COLO668 (cell line): ENCODE measurements at regions not wholly inside any gene's neighbourhood (a gene's known extent, or its start where the extent isn't known, plus 50 kb on each side); places are given as distances from the start of the nearest gene placed in this dataset.

Experiments
- DNase-seq: peaks from one replicate; lab custom pipeline; 2025; ENCODE audit not compliant: unreplicated experiment; lab: John Stamatoyannopoulos, UW

DNA sequence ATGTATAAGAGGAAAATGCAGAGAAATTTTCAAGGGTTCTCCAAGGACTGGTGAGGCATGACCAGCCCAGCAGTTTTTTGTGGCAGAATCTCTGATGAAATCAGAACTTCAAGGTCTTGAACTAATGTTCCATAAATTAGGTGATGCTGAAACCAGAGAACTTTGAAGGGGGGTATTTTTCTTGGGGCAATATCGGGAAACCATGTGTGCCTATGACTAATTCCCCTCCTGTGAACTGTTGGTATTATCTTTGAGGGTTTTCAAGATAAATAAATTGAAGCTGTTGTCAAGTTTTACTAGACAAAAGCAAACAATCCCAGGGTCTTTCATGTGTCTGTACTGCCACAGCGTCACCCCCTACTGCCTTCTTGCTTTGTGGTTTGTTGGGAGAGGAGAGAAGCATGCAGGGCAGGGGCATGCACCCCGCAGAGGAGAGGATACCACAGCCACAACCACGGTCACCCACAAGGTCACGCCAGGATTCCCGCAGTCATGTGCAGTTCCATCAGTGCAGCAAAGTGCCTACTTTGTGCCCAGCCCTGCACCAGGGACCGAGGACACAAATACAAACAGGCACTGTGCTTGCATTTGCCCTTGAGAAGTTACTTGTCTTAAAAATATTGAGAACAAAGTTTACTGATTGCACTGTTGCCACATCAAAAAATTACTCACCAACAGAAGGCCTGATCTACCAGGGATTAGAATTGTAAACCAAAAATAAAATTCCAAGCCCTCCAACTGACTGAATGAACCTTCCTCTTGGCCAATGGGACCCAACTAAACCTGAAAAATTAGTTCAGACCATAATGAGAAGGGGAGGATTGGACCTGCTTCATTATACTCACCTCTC, 413.3 kb upstream of the TRIB2 start:
- peak; percentile 15 for DNase-seq

DNA sequence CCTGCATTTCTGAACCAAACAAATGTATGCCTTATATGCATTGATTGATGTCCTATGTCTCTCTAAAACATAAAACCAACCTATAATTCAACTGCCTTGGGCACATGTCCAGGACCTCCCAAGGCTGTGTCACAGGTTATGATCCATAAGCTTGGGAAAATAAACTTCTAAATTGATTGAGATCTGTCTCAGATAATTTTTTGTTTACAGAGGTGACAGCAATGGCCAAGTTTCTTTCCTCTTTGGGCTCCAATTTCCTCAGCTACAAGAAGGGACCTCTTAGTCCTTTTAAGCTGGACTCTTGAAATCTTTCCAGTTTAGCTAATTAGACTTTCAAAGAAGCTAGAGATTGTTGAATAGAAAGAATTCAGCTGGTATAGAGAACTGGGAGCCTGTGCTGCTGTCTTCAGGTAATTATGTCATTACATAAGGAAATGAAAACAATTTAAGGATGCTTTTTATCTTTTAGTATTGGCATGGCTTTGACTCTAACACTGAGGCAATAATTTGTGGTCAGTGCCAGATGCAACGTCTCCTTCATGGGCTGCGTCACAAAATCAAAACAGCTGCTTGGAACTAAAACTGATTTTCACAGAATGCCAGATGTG, 412.1 kb upstream of the TRIB2 start:
- no peak for DNase-seq

DNA sequence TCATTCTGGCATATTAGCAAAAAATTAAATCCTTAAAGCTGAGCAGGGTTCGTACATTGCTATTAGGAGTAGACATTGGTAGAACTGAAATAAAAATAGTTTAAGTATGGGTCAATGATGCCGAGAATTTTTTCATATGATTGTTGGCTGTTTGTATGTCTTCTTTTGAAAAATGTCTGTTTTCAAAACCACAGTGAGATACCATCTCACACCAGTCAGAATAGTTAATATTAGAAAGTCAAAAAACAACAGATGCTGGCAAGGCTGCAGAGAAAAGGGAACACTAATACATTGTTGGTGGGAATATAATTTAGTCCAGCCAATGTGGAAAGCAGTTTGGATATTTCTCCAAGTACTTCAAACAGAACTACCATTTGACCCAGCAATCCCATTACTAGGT, 410.8 kb upstream of the TRIB2 start:
- no peak for DNase-seq

- DNase-seq, result no peak
Measured at GRCh38 chr2:12310399-12310798, 406.3 kb upstream of the TRIB2 start.

- DNase-seq, result no peak
Measured at GRCh38 chr2:12313445-12314126, 403.1 kb upstream of the TRIB2 start.

DNA sequence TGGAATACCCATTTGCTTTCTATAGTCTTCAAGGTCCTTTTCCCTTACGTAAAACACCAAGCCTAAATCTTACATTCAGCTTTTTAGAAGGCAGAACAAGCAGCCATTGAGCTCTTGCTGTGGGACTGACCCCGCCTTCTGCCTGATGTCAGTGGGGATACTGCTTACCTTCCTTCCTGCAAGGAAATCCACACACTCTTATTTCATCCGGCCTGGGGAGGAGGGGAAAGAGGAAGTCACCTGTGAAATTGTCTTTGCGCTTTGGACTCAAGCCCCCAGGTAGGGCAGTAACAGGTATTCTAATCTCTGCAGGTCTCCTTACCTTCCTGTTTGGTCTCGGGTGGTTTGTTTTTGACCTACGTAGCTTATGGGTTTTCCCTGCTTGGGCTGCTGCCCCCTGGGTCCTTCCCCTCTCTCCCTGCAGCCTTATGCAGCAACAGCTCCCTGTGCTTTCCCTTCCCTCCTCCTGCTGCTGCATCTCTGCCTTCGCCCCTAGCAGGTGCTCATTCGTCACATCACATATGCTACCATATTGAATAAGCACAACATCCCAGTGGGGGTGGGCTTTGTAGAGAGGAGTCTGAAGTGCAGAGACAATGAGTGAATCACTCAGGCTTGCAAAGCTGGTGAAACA, 402.5 kb upstream of the TRIB2 start:
- no peak for DNase-seq

DNA sequence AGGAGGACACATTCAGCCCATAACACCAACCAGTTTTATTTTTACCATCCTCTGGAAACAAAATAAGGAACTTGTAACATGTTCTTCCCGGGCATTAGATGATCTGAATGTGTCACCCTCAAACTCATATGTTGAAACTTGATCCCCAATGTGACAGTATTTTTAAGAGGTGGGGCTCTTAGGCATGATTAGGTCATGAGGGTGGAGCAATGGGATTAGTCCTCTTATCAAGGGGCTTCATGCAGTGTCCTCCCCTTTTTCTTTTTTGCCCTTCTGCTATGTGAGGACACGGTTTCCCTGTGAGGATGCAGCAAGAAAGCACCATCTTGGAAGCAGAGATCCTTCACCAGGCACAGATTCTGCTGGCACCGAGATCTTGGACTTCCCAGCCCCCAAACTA, 401.5 kb upstream of the TRIB2 start:
- no peak for DNase-seq

- DNase-seq, result no peak
Measured at GRCh38 chr2:12316476-12316875, 400.3 kb upstream of the TRIB2 start.

GRCh38 chr2:12317286-12317685, 399.4 kb upstream of the TRIB2 start:
- DNase-seq, result no peak

GRCh38 chr2:12317814-12318426, 398.8 kb upstream of the TRIB2 start:
- no peak for DNase-seq

DNA sequence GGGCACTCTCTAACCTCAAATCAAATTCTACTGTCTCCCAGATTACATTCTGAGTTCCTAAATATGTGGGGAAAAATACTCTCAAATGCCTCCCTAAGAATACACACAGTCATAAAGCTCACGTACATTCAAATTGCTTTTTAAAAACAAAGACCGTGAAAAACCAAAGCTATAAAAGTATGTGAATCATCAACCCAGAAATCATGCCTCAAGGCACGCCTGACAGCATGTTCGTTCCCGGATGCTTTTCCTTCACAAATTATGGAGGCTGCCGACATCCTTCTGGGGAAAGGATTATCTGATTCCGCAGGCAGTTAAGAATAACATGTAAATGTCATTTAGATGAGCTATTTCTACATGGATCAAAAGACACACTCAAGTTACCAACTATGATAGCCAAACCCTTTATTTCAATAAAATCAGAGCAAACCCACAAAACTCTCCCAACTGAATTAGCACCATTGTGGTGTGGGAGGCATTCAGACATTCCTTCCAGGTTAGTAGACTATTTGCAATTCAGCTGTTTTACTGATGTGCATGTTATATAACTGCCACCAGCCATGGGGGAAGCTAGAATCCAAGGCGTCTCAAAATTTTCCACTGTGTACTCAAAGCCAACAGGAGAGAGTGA, 398.2 kb upstream of the TRIB2 start:
- no peak for DNase-seq

DNA sequence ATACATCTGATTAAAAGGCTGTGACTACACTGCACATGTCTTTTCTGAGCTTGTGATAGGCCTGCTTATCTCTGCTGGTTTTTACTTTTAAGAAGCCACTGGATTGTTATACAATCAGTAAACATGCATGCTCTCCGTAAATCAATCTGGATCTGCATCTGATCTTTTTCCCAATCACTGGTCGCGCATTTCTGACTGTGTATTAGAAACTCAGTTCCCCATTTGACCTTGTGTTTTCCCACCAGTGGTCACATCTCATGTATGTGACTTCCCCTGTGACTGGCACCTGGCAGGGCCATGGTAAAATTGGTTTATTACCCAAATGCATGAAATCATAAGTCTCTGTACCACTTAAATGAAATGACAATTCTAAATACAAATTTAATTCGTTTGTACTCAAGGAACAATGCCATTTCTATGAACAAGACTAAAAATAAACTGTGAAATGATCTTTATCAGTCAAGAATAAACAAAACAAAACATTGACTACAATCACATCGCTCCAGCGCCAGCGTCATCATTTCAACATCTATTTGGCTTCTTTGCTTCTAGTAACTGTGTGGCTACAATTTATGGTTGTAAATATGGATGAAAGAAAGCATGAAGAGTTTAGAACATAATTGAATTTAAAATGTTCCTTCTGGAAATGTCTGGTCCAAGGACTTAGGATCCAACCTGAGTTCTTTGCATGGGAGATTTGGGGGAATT, 396.6 kb upstream of the TRIB2 start:
- DNase-seq, result no peak

DNA sequence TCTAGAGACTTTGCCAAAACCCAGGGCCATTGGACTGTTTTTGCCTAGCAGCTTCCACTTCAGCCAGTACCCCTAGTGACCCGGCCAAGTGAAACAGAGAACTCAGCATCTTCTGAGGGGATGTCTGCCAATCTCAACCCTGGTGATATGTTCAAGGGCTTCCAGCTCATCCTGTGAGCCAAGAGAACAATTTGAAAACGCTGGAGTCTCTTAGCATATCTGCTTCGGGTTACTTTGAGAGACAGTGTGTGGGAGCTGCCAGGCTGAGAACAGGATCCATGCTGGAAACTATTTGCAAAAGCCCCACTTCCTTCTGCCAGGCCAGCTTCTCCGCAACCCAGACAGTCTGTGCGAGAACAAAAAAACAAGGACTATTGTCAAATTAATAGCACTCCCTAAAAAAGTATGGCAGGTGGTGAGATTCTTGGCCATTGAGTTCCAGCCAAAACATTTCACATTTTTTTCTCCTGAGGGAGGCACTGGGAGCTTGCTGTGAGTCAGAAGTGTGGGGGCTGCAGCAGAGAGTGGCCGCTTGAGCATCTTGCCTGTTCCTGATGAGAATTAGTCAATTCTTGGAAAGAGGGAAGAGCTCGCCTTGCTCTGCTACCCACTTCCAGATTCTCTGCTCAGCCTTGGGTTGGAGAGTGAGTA, 395.6 kb upstream of the TRIB2 start:
- DNase-seq, result no peak

DNA sequence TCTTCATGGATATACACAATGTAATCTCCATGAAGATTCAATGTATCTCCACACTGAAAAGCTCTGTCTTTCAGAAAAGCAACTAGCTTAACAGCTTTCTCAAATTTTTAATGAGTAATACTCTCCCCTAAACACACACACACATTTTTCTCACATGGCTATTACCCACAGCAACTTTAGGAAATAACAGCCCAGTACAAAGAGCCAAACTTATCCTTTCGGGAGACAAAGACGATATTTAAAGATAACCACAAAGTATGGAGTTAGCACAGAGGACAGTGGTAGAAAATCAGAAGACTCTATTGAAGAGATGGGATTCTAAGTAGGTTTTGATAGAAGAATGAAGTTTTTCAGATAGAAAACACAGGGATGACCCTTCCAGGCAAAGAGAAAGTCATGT, 394.9 kb upstream of the TRIB2 start:
- DNase-seq, result no peak

GRCh38 chr2:12325806-12326205, 390.9 kb upstream of the TRIB2 start:
- no peak for DNase-seq

- no peak for DNase-seq
Measured at GRCh38 chr2:12326449-12327190, 390.1 kb upstream of the TRIB2 start.

DNA sequence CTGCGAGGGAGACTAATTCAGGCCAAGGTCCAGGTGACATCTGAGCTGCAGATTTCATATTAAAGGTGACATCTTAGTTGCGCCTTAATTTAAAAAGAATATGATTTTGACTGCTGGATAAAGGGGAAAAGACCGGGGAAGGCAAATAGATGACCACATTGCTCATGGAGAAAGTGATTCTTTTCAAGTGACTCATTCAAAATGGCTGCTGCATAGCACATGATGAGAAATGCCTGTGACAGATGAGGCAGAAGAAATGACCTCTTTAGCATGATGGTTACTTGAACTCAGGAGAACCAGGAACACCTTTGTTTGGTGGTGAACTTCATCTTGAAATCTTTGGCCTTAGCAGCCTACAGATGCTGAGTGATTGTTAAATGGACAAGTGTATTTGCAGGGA, 385.8 kb upstream of the TRIB2 start:
- DNase-seq, result no peak

DNA sequence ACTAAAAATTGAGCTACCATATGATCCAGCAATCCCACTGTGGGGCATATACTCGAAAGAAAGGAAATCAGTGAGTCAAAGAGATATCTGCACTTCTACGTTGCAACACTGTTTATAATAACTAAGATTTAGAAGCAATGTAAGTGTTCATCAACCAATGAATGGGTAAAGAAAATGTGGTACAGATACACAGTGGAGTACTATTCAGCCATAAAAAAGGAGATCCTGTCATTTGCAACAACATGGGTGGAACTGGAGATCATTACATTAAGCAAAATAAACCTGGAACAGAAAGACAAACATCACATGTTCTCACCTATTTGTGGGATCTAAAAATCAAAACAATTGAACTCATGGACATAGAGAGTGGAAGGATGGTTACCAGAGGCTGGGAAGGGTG, 385.0 kb upstream of the TRIB2 start:
- DNase-seq, result no peak

DNA sequence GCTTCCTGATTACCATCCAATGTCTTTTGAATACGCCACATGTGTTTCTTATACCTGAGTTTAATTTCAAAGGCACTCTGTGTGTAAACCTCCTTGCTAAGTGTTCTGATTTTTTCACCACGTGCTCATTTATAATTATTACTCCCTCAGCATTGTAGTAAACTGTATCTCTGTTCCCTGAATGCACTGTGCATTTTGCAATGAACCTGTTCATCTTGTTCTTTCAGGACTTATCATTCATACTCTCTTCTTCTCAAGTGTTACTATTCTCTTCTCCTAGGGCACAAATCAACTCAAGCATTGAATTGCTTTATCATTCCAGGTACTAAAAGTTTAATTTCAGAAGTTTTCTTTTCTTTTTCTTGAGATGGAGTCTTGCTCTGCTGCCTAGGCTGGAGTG, 383.4 kb upstream of the TRIB2 start:
- DNase-seq, result no peak
